H1 (cell line): ENCODE measurements at regions not wholly inside any gene's neighbourhood (a gene's known extent, or its start where the extent isn't known, plus 50 kb on each side); places are given as distances from the start of the nearest gene placed in this dataset.

Experiments
- CTCF ChIP-seq, 3 experiments: IDR thresholded peaks; 1 replicate in 2 of 3; 2 replicates in 1 of 3; pipeline versions ENCODE4 v1.5.1 to v1.6.1; 2011; ENCODE audit warnings: low read length in 3 of 3, mild to moderate bottlenecking in 3 of 3, inconsistent platforms in 2 of 3, low read depth in 1 of 3, moderate library complexity in 1 of 3; ENCODE audit not compliant: insufficient read depth in 1 of 3; ENCODE audit errors: control extremely low read depth in 1 of 3
- FOSL1 ChIP-seq: IDR thresholded peaks from 2 replicates; pipeline ENCODE4 v1.6.1; 2011; ENCODE audit warnings: mild to moderate bottlenecking, low read depth, low read length, moderate library complexity; ENCODE audit not compliant: insufficient read depth
- MAX ChIP-seq: IDR thresholded peaks from 2 replicates; pipeline ENCODE4 v1.6.1; 2012; ENCODE audit warnings: inconsistent platforms

- TF ChIP-seq CTCF (IDR thresholded peaks at IDR 0.05; ENCODE audit: control extremely low read depth in 1 of 3, insufficient read depth in 1 of 3, low read depth in 1 of 3, low read length in 3 of 3) (no peak), FOSL1 (no peak), MAX (no peak)
Measured at GRCh38 chr20:62547364-62547763, 71.6 kb upstream of the GATA5 start.
